Left renal cortex interstitium (tissue), 4 donors: ENCODE measurements at regions not wholly inside any gene's neighbourhood (a gene's known extent, or its start where the extent isn't known, plus 50 kb on each side); places are given as distances from the start of the nearest gene placed in this dataset.
"Not testable (repeated sequence)": the region's sequence is repeated elsewhere in the genome, so short reads cannot be mapped to it uniquely, and the experiment has no call there.

Source experiments
- DNase-seq, 4 donors: peaks; one replicate each; pipeline ENCODE4 v3.0.0-alpha.2; 2013; ENCODE audit warnings: low read depth in 4 of 4, low spot score in 2 of 4, missing footprints in 1 of 4

DNA sequence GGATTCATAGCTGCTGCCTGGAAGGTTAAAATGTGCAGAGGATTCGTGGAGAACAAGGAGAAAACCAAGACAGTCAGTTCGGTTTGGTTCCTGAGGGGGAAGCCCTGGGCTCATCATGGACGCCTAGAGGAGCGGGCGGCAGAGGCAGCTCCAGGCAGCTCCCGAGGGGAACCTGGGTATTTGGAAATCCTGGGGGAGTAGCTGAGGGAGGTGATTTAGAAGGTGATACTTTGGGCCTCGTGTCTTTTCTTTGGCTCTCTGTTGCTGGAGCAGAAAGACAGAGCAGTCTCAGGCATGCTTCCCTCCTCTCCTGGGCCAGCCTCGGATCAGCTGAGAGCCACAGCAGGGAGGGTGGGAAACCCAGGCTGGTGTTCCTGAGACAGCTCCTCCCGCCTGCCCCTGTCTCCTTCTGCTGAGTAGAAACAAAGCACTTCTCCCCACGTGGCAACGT, 139.5 kb downstream of the DLL1 start:
- DNase-seq, result no peak

DNA sequence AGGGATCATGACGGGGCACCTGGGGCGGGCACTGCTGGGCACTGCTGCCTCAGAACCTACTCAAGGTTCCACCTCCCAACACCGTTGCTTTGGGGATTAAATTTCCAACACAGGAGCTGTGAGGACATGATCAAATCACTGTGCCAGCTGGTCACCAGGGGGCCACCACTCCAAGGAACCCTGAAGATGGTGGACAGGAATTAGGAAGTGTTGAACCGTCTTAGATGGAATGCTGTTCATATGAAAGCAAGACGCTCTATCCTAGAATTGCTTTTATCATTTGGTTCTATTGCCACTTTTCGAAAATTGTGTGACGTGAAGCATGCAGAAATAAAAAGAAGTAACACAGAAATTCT, 140.3 kb downstream of the DLL1 start:
- no peak for DNase-seq

DNA sequence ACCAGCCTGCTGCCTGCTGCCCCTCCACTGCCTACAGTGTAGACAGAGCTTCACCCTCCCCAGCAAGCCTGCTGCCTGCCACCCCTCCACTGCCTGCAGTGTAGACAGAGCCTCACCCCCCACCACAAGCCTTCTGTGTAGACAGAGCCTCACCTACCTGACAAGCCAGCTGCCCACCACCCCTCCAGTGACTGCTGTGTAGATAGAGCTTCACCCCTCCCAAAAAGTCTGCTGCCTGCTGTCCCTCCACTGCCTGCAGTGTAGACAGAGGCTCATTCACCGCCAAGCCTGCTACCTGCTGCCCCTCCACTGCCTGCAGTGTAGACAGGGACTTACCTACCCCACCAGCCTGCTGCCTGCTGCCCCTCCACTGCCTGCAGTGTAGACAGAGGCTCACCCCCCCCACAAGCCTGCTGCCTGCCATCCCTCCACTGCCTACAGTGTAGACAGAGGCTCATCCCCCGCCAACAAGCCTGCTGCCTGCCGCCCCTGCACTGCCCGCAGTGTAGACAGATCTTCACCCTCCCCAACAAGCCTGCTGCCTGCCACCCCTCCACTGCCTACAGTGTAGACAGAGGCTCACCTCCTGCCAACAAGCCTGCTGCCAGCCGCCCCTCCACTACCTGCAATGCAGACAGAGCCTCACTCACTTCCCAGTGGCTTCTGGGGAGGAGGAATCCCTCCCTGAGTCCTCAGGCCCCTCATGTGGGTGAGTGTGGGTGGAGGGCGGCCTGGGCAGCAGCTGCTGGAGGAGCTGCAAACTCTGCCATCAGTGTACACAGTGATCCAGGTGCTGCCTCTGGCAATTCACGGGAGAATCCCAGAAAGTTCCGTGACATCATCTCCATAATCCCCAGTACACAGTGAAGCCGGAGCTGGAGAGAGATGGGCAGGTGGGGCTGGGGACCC, 140.9 kb downstream of the DLL1 start:
- no peak for DNase-seq

DNA sequence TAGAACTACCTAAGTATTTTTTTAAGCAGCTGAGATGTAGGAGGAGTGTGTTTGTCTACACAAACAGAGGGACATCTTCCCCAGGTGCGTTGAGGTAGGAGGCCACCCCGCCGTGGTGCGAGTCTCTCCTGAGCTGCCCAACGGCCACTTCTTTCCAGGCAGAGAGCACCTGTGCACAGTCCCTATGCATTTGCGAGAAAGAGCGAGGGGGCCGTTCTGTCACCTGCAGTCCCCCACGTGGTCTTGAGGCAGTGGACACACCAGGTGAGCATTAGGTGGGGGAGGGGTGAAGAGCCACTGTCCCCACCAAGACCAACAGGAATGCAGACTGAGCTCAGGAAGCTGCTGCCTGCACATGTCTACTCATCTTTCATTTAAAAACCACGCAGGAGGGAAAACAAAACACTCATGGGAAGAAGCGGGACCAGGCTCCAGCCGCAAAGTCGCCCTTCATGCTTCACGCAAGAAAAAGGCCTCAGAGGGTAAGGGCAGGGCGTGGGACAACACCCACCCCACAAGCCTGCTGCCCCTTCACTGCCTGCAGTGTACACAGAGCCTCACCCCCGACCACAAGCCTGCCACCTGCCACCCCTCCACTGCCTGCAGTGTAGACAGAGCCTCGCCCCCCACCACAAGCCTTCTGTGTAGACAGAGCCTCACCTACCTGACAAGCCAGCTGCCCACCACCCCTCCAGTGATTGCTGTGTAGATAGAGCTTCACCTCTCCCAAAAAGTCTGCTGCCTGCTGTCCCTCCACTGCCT, 142.0 kb downstream of the DLL1 start:
- no peak for DNase-seq

DNA sequence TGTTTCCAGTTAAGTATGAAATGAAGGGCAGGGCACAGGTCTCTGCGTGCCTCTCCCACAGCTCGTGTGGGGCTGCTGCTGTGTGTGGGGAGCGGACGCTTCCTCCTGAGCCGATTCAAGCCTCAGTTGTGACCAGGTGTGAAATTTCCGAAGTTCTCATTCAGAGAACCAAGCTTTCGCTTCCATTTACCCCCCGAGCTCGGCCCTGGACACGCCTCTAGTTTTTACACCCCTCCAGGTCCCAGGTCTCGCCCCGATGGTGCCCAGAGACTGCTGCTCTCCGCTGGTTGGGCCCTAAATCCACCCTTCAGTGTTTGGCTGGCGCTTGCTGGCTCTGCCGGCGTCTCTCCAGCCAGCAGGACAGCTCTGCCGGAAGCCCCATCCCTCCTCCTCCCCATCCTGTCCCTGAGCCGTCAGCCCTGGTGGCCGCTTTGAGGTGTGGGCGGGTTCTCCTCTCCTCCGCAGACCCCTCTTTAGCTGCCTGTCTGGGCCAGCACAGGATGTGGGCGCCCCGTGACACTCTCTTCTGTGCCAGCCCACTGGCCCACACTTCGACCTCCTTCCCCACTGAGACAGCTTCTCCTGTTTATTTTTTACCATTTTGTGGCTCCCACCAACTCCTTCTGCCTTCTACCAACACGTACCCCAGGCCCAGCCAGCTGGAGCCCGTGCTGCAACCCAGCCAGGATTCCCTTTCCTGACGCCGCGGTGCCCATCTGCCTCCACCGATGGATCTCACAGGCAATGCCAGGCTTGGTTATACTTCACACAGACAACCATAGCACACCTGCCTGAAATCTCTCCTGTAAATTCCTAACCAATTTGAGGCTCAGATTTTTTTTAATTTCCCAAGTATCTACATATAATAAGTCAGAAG, 142.8 kb downstream of the DLL1 start:
- DNase-seq, result no peak

DNA sequence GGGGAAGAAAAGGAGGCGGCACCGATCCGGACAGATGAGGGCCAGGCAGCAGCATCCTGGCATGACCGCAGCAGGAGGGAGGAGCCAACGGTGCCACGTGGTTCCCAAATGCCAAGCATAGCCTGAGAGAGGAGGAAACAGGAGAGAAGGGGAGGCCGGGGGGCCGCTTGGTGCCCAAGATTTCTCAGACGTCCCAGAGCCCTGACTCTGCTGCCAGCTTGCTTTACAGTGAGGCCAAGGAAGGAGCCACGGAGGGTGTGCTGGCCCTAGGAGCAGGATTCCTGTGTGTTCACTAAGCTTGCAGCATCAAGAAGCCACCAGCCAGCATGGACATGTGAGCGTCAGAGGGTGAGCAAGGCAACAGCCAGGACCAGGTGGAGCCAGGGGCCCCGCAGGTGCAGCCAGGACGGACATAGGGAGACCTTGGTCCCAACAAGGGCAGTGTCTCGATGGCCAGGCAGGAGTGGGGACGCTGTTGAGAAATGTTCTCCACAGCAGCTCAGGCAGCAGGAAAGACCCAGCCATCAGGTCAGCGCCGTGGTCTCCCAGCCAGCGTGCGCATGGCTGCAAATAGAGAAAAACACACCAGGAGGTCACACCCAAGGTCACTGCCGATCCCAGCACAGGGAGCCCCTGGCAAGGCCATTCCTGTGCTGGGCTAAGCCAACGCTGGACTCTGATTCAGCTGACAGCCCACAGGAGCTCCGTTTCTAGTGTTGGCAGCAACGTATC, 143.7 kb downstream of the DLL1 start:
- DNase-seq, result no peak

DNA sequence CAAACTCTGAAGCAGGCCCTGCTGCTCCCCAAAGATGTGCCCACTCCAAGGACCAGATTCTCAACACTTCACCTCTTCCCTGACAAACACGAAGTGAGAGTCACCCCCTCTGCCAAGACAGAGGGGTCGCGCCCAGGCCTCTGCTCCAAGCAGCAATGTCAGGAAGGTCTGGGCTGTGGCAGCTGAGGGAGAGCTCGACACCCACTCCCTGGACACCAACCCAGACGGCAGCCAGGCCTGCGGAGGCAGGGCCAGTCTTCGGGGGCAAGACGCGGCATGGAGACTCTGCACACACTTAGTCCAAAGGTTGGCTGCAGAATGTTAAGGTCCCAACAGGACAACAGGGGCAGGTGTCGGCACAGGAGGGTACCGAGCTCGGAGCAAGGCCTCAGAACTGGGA, 144.2 kb downstream of the DLL1 start:
- no peak for DNase-seq

DNA sequence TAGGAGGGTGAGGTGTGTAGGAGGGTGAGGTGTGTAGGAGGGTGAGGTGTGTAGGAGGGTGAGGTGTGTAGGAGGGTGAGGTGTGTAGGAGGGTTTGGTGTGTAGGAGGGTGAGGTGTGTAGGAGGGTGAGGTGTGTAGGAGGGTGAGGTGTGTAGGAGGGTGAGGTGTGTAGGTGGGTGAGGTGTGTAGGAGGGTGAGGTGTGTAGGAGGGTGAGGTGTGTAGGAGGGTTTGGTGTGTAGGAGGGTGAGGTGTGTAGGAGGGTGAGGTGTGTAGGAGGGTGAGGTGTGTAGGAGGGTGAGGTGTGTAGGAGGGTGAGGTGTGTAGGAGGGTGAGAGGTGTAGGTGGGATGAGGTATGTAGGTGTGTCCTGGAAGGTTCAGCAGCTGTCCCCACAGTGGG, 144.7 kb downstream of the DLL1 start:
- not testable (repeated sequence) for DNase-seq

DNA sequence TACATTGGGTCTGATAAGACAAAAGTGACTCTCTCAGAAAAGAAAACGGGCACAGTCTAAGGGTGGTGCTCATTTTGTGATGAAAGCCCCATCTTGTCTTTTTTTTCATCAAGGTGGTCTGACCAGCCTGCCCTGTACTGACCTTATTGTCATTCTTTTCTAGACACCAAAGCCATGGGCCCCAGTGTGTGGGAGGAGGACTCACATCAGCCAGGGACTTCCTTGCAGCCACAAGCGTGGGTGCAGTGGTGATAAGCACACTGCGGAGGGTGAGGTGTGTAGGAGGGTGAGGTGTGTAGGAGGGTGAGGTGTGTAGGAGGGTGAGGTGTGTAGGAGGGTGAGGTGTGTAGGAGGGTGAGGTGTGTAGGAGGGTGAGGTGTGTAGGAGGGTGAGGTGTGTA, 145.2 kb downstream of the DLL1 start:
- DNase-seq, result not testable (repeated sequence)

DNA sequence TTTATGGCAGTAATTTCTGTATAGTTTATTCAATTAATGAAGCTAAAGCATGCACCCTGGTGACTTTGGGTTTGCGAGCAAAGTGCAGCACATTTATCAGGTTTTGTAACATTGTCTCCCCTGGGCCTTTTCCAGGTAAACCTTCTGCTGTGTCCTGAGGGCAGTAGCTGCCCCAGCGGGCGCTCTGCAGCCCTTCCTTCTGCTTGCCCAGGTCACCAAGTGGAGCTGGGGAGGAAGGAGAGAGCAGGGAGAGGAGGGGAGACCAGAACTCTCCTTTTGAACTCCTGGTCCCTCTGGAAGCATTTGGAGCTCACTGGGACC, 145.6 kb downstream of the DLL1 start:
- DNase-seq, result no peak

DNA sequence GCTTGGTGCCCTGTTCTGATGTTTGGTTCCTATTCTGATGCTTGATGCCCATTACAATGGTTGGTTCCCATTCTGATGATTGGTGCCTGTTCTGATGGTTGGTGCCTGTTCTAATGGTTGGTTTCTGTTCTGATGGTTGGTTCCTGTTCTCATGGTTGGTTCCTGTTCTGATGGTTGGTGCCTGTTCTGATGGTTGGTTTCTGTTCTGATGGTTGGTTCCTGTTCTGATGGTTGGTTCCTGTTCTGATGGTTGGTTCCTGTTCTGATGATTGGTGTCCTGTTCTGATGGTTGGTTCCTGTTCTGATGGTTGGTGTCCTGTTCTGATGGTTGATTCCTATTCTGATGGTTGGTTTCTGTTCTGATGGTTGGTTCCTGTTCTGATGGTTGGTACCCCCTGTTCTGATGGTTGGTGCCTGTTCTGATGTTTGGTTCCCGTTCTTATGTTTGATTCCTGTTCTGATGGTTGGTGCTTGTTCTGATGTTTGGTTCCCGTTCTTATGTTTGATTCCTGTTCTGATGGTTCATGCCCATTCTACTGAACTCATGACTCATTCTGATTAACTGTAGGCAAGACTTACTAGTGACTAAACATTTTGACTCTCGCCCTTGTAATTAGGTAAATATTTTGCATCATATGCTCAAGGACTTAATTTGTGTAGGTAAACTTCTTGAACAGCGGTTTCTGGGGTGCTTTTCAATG, 146.2 kb downstream of the DLL1 start:
- DNase-seq, result no peak

DNA sequence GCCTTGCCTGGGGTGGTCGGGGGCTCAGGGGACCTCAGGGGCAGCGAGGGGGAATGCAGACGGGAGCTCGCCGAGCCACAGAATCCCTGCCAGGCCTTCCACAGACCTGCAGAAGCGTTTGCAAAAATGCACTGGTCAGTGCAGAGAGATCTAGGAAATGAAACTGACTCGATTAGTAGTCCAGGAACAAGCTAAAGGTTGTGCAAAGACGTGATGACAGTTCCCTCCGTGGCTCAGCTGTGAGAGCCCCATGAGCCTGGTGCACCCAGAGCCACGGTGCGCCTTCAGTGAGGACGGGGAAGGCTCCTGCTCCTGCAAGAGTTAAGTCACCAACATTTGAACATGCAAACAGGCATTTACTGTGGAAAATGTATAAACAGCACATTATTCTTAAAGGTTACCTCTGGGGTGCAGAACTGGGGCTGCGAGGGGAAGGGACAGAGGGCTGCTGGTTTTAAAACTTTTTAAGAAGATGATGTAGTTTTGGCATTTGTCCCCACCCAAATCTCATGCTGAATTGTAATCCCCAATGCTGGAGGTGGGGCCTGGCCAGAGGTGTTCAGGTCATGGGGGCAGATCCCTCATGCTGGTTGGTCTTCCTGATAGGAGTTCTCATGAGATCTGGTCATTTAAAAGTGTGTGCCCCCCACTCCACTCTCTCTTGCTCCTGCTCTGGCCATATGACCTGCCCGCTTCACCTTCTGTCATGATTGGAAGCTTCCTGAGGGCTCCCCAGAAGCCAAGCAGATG, 147.3 kb downstream of the DLL1 start:
- no peak for DNase-seq

DNA sequence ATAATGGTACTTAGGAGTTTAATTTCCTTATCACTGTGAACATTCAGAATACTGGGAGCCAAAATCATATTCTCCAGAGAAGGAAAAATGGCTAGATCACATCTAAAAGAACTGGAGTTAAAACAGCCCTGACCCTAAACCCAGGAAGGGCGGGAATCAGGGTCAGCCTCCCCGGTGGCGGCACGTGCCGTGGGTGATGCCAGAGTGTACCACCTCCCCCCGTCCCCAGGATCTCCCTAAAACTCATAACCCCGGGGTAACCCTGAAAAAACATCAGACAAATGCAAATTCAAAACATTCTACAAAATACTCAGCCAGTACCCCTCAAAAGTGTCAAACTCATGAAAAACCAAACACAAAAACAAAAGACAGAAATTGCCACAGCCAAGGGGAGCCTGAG, 148.3 kb downstream of the DLL1 start:
- no peak for DNase-seq

DNA sequence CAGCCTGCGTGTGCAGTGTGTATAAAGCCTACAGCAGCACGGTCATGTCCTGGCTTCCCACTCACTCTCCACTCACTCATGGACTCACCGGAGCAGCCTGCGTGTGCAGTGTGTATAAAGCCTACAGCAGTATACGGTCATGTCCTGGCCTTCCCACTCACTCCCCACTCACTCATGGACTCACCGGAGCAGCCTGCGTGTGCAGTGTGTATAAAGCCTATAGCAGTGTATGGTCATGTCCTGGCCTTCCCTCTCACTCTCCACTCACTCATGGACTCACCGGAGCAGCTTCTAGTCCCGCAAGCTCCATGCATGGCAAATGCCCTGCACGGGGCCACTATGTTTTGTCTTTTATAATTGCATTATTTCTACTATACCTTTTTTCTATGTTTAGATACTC, 149.8 kb downstream of the DLL1 start:
- DNase-seq, result not testable (repeated sequence)

DNA sequence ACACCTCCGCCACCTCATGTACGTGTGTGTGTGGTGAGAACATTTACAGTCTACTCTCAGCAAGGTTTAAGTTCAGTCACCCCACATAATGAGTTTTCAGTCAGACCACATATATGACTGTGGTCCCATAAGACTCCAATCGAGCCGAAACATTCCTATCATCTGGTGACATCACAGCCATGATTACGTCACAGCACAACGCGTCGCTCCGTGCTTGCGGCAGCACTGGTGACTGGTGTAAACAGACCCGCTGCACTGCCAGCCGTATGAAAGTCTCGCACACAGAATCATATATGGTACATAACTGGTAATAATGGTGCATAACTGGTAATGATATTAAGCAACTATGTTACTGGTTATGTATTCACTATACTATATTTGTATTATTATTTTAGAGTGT, 150.7 kb downstream of the DLL1 start:
- DNase-seq, result no peak

DNA sequence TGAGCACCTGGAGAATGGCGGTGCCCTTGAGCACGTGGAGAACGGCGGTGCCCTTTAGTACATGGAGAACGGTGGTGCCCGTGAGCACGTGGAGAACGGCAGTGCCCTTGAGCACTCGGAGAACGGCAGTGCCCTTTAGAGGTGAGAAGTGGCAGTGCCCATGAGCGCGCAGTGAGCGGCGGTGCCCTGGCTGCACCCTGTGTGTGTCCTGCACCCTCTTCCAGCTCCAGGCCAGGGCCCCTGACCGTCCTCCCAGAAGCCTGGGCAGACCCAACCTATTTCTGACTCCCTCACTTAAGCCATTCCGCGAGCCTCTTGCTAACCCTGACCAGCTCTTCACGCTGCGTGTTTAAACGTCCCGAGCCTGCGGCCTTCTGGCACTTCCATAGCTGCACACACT, 151.3 kb downstream of the DLL1 start:
- DNase-seq, result no peak

DNA sequence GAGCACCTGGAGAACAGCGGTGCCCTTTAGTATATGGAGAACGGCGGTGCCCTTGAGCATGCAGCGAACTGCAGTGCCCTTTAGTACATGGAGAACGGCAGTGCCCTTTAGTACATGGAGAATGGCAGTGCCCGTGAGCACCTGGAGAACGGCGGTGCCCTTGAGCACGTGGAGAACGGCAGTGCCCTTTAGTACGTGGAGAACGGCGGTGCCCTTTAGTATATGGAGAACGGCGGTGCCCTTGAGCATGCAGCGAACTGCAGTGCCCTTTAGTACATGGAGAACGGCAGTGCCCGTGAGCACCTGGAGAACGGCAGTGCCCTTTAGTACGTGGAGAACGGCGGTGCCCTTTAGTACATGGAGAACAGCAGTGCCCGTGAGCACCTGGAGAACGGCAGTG, 151.8 kb downstream of the DLL1 start:
- DNase-seq, result not testable (repeated sequence)

DNA sequence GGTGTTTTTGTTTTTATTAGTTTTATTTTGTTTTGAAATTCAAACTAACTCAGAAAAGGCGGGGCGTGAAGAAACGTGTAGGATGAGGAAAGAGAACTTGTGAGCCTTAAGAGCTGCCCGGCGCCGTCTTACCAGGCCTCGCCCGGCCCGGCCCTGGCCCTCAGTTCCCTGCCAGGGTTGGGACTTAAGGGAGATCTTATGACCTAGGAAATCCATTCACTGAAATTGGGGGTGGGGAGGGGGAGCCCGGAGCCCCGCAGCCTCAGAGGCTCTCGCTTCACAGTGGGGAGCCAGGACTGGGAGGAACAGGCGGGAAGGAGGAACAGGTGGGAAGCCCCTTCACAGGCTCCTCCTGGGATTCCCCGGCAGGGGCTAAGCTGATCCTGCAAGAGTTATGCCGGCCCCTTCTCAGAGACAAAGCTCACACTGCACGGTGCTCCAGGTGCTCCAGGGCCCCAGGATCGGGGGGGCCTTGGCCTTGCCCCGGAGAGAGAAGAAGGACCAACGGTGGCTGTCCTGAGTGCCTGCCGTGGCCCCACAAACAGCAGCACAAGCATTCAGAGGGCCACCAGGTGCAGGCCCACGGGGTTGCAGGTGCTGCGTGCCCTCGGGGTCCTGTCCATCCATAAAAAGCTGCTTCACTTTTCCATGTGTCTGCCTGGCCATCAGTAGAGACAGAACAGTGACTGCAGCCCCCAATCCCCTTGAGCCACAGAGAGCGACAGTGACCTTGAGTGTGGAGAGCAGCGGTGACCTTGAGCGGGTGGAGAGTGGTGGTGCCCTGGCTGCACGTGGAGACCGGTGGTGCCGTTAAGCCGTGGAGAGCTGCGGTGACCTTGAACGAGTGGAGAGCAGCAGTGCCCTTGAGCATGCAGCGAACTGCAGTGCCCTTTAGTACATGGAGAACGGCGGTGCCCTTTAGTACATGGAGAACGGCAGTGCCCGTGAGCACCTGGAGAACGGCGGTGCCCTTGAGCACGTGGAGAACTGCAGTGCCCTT, 152.7 kb downstream of the DLL1 start:
- no peak for DNase-seq
